Lower leg skin (tissue), 4 donors: ENCODE measurements at regions not wholly inside any gene's neighbourhood (a gene's known extent, or its start where the extent isn't known, plus 50 kb on each side); places are given as distances from the start of the nearest gene placed in this dataset.

Source experiments
- DNase-seq, 2 donors: peaks; one replicate each; pipeline ENCODE4 v3.0.0-alpha.2; 2019; ENCODE audit warnings: low spot score in 2 of 2
- H3K4me3 ChIP-seq: fragments of 200-600 bp; sonication (generic); 2 replicates; pipeline ENCODE4 v1.5.1; 2017; ENCODE audit warnings: mild to moderate bottlenecking, low read depth; ENCODE audit not compliant: poor library complexity, severe bottlenecking
- CTCF ChIP-seq, 3 donors: fragments of 450-650 bp; IDR thresholded peaks; one replicate each; pipeline ENCODE4 v1.5.1; 2016; ENCODE audit warnings: antibody characterized with exemption in 3 of 3, mild to moderate bottlenecking in 3 of 3, moderate library complexity in 2 of 3
- POLR2A ChIP-seq, 2 donors: fragments of 450-650 bp; IDR thresholded peaks; one replicate each; pipeline ENCODE4 v1.6.1; 2016 to 2017; ENCODE audit warnings: antibody characterized with exemption in 2 of 2, mild to moderate bottlenecking in 1 of 2, moderate library complexity in 1 of 2
- WGBS, 2 donors: methylation state at CpG; one replicate each; pipeline ENCODE4 v1.1.5; 2018; 5-methylcytosine and 5-hydroxymethylcytosine counted together
- intact Hi-C: fragments of 100-400 bp; cut with DNase I; formaldehyde crosslinking; loops from one replicate; pipeline ENCODE4 v1.15.0; 2023; ENCODE audit warnings: low total_unique reads

GRCh38 chr11:44468345-44468988 lies 97.0 kb upstream of the CD82 start:
- TF ChIP-seq POLR2A (IDR thresholded peaks at IDR 0.05) (no peak), CTCF (IDR thresholded peaks at IDR 0.05) (no peak)
- 56 to 59% methylated on average over 1 of the region's 1 CpG for WGBS, 2 donors
- DNase-seq: no peak
- no peak overlapping the region for H3K4me3 ChIP-seq
- intact Hi-C loops: no loop called here

- TF ChIP-seq CTCF (IDR thresholded peaks at IDR 0.05): no peak
- no peak for TF ChIP-seq POLR2A (IDR thresholded peaks at IDR 0.05)
- DNase-seq: no peak
- 79 to 81% methylated on average over 6 of the region's 6 CpGs for WGBS, 2 donors
- no peak overlapping the region for H3K4me3 ChIP-seq
- intact Hi-C loops: no loop called here
These were observed 96.1 kb upstream of the CD82 start for GRCh38 chr11:44469412-44469811.

GRCh38 chr11:44470854-44471253 lies 94.6 kb upstream of the CD82 start:
- no peak for DNase-seq
- intact Hi-C loops: no loop called here
- TF ChIP-seq CTCF (IDR thresholded peaks at IDR 0.05) (no peak), POLR2A (IDR thresholded peaks at IDR 0.05) (no peak)
- no peak overlapping the region for H3K4me3 ChIP-seq
- 32 to 35% methylated on average over 7 of the region's 7 CpGs for WGBS, 2 donors

- H3K4me3 ChIP-seq: no peak overlapping the region
- WGBS, 2 donors: 76 to 86% methylated on average over 3 of the region's 3 CpGs
- TF ChIP-seq POLR2A (IDR thresholded peaks at IDR 0.05) (no peak), CTCF (IDR thresholded peaks at IDR 0.05) (no peak)
- DNase-seq: no peak
- intact Hi-C loops: no loop called here
These were observed 93.9 kb upstream of the CD82 start for GRCh38 chr11:44471603-44472002.

- intact Hi-C loops: no loop called here
- WGBS, 2 donors: 63 to 87% methylated on average over 3 to 4 of the region's 4 CpGs
- no peak for TF ChIP-seq POLR2A (IDR thresholded peaks at IDR 0.05)
- no peak for TF ChIP-seq CTCF (IDR thresholded peaks at IDR 0.05)
- no peak overlapping the region for H3K4me3 ChIP-seq
- no peak for DNase-seq
These were observed 92.5 kb upstream of the CD82 start for GRCh38 chr11:44472916-44473315.

GRCh38 chr11:44474702-44475101 lies 90.8 kb upstream of the CD82 start:
- 95 to 96% methylated on average over 5 of the region's 5 CpGs for WGBS, 2 donors
- TF ChIP-seq POLR2A (IDR thresholded peaks at IDR 0.05) (no peak), CTCF (IDR thresholded peaks at IDR 0.05) (no peak)
- no peak overlapping the region for H3K4me3 ChIP-seq
- intact Hi-C loops: no loop called here
- DNase-seq: no peak
